ENCODE measurements at regions not wholly inside any gene's neighbourhood (a gene's known extent, or its start where the extent isn't known, plus 50 kb on each side); places are given as distances from the start of the nearest gene placed in this dataset.

DNA sequence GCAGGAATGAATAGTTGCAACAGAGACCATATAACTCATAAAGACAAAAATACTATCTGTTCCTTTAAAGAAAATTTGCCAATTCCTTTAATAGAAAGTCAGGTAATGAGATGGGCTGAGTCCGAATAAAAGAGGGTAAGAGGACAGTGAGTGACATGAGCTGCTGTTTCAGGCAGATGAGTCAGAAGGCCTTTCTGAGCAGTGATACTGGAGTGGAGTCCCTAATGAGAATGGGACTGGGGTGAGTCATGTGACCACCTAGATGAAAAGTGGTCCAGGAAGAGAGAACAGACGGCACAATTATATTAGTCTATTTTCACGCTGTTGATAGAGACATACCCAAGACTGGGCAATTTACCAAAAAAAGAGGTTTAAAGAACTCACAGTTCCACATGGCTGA is 393.7 kb downstream of the BCL11B start:
- TF ChIP-seq ZNF174 (tag by site-specific recombination; IDR thresholded peaks at IDR 0.05) (no peak), YY1 (tag by site-specific recombination; IDR thresholded peaks at IDR 0.05) (no peak), SALL2 (tag by site-specific recombination; IDR thresholded peaks at IDR 0.05; ENCODE audit: borderline replicate concordance) (no peak), BCL11B (tag by site-specific recombination; IDR thresholded peaks at IDR 0.05; ENCODE audit: low read depth) (no peak)
- TF ChIP-seq, protein P1, sequence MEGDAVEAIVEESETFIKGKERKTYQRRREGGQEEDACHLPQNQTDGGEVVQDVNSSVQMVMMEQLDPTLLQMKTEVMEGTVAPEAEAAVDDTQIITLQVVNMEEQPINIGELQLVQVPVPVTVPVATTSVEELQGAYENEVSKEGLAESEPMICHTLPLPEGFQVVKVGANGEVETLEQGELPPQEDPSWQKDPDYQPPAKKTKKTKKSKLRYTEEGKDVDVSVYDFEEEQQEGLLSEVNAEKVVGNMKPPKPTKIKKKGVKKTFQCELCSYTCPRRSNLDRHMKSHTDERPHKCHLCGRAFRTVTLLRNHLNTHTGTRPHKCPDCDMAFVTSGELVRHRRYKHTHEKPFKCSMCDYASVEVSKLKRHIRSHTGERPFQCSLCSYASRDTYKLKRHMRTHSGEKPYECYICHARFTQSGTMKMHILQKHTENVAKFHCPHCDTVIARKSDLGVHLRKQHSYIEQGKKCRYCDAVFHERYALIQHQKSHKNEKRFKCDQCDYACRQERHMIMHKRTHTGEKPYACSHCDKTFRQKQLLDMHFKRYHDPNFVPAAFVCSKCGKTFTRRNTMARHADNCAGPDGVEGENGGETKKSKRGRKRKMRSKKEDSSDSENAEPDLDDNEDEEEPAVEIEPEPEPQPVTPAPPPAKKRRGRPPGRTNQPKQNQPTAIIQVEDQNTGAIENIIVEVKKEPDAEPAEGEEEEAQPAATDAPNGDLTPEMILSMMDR (tag by site-specific recombination; IDR thresholded peaks at IDR 0.05) = no peak
